Tibial nerve (tissue), 4 donors: ENCODE measurements at regions not wholly inside any gene's neighbourhood (a gene's known extent, or its start where the extent isn't known, plus 50 kb on each side); places are given as distances from the start of the nearest gene placed in this dataset.

Experiments used
- EP300 ChIP-seq, 2 donors: sonication (generic); formaldehyde crosslinking; IDR thresholded peaks; one replicate each; pipeline ENCODE4 v1.6.1; 2017; ENCODE audit warnings: antibody characterized with exemption in 2 of 2, mild to moderate bottlenecking in 1 of 2
- POLR2A ChIP-seq, 2 donors: fragments of 450-650 bp; IDR thresholded peaks; one replicate each; pipeline ENCODE4 v1.6.1; 2017; ENCODE audit warnings: antibody characterized with exemption in 2 of 2, mild to moderate bottlenecking in 2 of 2, moderate library complexity in 2 of 2
- TF ChIP-seq, protein P1 (sequence below), 5 experiments: fragments of 200-600 bp in 3 of 5; fragments of 450-650 bp in 2 of 5; sonication (generic) in 3 of 5; IDR thresholded peaks; one replicate each; pipeline ENCODE4 v1.5.1; 2016 to 2019; ENCODE audit warnings: antibody characterized with exemption in 5 of 5, mild to moderate bottlenecking in 3 of 5, moderate library complexity in 2 of 5

DNA sequence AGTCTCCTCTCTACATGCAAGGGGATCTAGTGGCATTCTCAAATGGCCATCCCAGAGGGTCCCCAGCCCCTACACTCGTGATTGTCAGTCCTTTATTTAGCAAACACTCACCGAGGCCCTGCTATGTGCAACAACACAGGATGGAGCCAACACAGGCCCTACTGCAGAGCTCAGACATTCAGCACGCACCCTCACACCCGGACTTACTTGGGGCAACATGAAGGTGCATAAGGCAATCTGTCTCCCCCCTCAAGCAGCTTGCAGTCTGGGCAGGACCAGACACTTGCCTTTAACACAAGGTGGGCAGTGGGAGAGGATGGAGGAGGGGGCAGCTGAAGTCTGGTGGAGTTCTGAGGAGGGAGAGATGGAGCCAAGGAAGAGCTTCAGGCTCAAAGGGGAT, 258.4 kb downstream of the XXYLT1 start:
- TF ChIP-seq, protein P1, sequence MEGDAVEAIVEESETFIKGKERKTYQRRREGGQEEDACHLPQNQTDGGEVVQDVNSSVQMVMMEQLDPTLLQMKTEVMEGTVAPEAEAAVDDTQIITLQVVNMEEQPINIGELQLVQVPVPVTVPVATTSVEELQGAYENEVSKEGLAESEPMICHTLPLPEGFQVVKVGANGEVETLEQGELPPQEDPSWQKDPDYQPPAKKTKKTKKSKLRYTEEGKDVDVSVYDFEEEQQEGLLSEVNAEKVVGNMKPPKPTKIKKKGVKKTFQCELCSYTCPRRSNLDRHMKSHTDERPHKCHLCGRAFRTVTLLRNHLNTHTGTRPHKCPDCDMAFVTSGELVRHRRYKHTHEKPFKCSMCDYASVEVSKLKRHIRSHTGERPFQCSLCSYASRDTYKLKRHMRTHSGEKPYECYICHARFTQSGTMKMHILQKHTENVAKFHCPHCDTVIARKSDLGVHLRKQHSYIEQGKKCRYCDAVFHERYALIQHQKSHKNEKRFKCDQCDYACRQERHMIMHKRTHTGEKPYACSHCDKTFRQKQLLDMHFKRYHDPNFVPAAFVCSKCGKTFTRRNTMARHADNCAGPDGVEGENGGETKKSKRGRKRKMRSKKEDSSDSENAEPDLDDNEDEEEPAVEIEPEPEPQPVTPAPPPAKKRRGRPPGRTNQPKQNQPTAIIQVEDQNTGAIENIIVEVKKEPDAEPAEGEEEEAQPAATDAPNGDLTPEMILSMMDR (IDR thresholded peaks at IDR 0.05), result no peak
- TF ChIP-seq POLR2A (IDR thresholded peaks at IDR 0.05), result no peak
- TF ChIP-seq EP300 (IDR thresholded peaks at IDR 0.05), result no peak
